ENCODE measurements at regions not wholly inside any gene's neighbourhood (a gene's known extent, or its start where the extent isn't known, plus 50 kb on each side); places are given as distances from the start of the nearest gene placed in this dataset.
"Not testable (repeated sequence)": the region's sequence is repeated elsewhere in the genome, so short reads cannot be mapped to it uniquely, and the experiment has no call there.

- no peak for DNase-seq
Measured at GRCh38 chr14:106026026-106026425, 499.6 kb downstream of the TMEM121 start.

- not testable (repeated sequence) for DNase-seq
Measured at GRCh38 chr14:106027759-106028158, 501.4 kb downstream of the TMEM121 start.

GRCh38 chr14:106029959-106030358, 503.6 kb downstream of the TMEM121 start:
- DNase-seq = no peak

- DNase-seq = no peak
Measured at GRCh38 chr14:106037380-106037779, 511.0 kb downstream of the TMEM121 start.

- no peak for DNase-seq
Measured at GRCh38 chr14:106038263-106038662, 511.9 kb downstream of the TMEM121 start.

- DNase-seq = peak; percentile 43
Measured at GRCh38 chr14:106039400-106039799, 513.0 kb downstream of the TMEM121 start.

GRCh38 chr14:106044515-106044914, 518.1 kb downstream of the TMEM121 start:
- no peak for DNase-seq

GRCh38 chr14:106044949-106045596, 518.7 kb downstream of the TMEM121 start:
- peak; percentile 72 for DNase-seq

- DNase-seq = no peak
Measured at GRCh38 chr14:106051796-106052195, 525.4 kb downstream of the TMEM121 start.

GRCh38 chr14:106055289-106055688, 528.9 kb downstream of the TMEM121 start:
- no peak for DNase-seq

GRCh38 chr14:106058342-106058741, 532.0 kb downstream of the TMEM121 start:
- no peak for DNase-seq

GRCh38 chr14:106060276-106060975, 534.0 kb downstream of the TMEM121 start:
- no peak for DNase-seq

- peak; percentile 69 for DNase-seq
Measured at GRCh38 chr14:106061877-106062500, 535.6 kb downstream of the TMEM121 start.

- no peak for DNase-seq
Measured at GRCh38 chr14:106062502-106063272, 536.3 kb downstream of the TMEM121 start.

GRCh38 chr14:106067935-106068334, 541.6 kb downstream of the TMEM121 start:
- DNase-seq = no peak

- DNase-seq = no peak
Measured at GRCh38 chr14:106069804-106070625, 543.6 kb downstream of the TMEM121 start.

- no peak for DNase-seq
Measured at GRCh38 chr14:106080922-106081321, 554.5 kb downstream of the TMEM121 start.

- not testable (repeated sequence) for DNase-seq
Measured at GRCh38 chr14:106081721-106082120, 555.3 kb downstream of the TMEM121 start.

GRCh38 chr14:106083082-106083481, 556.7 kb downstream of the TMEM121 start:
- DNase-seq = no peak

GRCh38 chr14:106087837-106088236, 561.5 kb downstream of the TMEM121 start:
- DNase-seq = no peak

GRCh38 chr14:106088860-106089259, 562.5 kb downstream of the TMEM121 start:
- not testable (repeated sequence) for DNase-seq

- no peak for DNase-seq
Measured at GRCh38 chr14:106094654-106095189, 568.3 kb downstream of the TMEM121 start.

Data from effector CD8-positive, alpha-beta T cell (primary cell).